ENCODE measurements at regions not wholly inside any gene's neighbourhood (a gene's known extent, or its start where the extent isn't known, plus 50 kb on each side); places are given as distances from the start of the nearest gene placed in this dataset.

- DNase-seq: no peak
These were observed 66.7 kb upstream of the SLC14A2 start for GRCh38 chr18:45548614-45549013.

- no peak for DNase-seq
These were observed 66.0 kb upstream of the SLC14A2 start for GRCh38 chr18:45549290-45549689.

- DNase-seq: no peak
These were observed 64.0 kb upstream of the SLC14A2 start for GRCh38 chr18:45551142-45551815.

- DNase-seq: no peak
These were observed 61.4 kb upstream of the SLC14A2 start for GRCh38 chr18:45553723-45554388.

GRCh38 chr18:45554389-45554737 lies 60.9 kb upstream of the SLC14A2 start:
- DNase-seq: no peak

GRCh38 chr18:45556222-45556621 lies 59.1 kb upstream of the SLC14A2 start:
- no peak for DNase-seq

- no peak for DNase-seq
These were observed 58.0 kb upstream of the SLC14A2 start for GRCh38 chr18:45557287-45557686.

- DNase-seq: no peak
These were observed 57.5 kb upstream of the SLC14A2 start for GRCh38 chr18:45557779-45558178.

- no peak for DNase-seq
These were observed 56.0 kb upstream of the SLC14A2 start for GRCh38 chr18:45559258-45559657.

- DNase-seq: no peak
These were observed 54.4 kb upstream of the SLC14A2 start for GRCh38 chr18:45560870-45561269.

- no peak for DNase-seq
These were observed 52.5 kb upstream of the SLC14A2 start for GRCh38 chr18:45562567-45563479.

- no peak for DNase-seq
These were observed 49.9 kb upstream of the SLC14A2 start for GRCh38 chr18:45565280-45565970.
